ENCODE measurements at regions not wholly inside any gene's neighbourhood (a gene's known extent, or its start where the extent isn't known, plus 50 kb on each side); places are given as distances from the start of the nearest gene placed in this dataset.

- TF ChIP-seq CTCF (IDR thresholded peaks at IDR 0.05; ENCODE audit: low read depth, low read length, missing input control) (no peak), MAX (IDR thresholded peaks at IDR 0.05) (no peak)
Measured at GRCh38 chr18:40307627-40308026, 1647.4 kb upstream of the PIK3C3 start.

Data from liver (tissue), 2 donors.